ENCODE measurements at regions not wholly inside any gene's neighbourhood (a gene's known extent, or its start where the extent isn't known, plus 50 kb on each side); places are given as distances from the start of the nearest gene placed in this dataset.

DNA sequence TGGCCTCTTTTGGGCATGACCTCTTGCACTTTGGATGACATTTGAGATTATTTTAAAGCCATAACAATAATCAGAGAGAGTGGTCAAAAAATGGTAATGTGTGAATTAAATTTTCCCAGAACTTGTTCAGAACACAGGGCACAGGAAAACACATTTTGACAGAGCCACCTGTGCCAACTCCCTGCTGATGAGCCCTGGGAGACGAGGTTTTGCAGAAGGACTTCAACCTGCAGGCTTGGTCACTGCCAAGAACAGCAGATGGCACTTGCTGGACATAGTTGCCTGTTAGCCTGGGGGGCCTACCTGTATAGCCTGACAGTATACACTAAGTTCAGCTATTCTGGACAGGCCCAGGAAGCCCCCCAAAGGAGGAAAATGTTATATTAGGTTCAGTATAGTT is 277.8 kb upstream of the EMCN start:
- TF ChIP-seq TAF1 (IDR thresholded peaks at IDR 0.05; ENCODE audit: borderline replicate concordance, low read depth, low read length) (no peak), CTCF (IDR thresholded peaks at IDR 0.05) (no peak), EP300 (IDR thresholded peaks at IDR 0.05; ENCODE audit: borderline replicate concordance in 1 of 2, low read depth in 1 of 2, low read length in 1 of 2) (no peak), POLR2AphosphoS5 (IDR thresholded peaks at IDR 0.05; ENCODE audit: low read depth, low read length) (no peak), SIN3A (IDR thresholded peaks at IDR 0.05; ENCODE audit: borderline replicate concordance, low read depth, low read length) (no peak), FOXJ3 (CRISPR knock-in tag; IDR thresholded peaks at IDR 0.05) (no peak), EZH2phosphoT487 (IDR thresholded peaks at IDR 0.05; ENCODE audit: borderline replicate concordance, low read depth) (no peak), FOXM1 (IDR thresholded peaks at IDR 0.05; ENCODE audit: low read depth) (no peak), MXI1 (IDR thresholded peaks at IDR 0.05; ENCODE audit: low read depth, low read length) (no peak), RAD21 (IDR thresholded peaks at IDR 0.05; ENCODE audit: low read length) (no peak)
- TF ChIP-seq, protein P1, sequence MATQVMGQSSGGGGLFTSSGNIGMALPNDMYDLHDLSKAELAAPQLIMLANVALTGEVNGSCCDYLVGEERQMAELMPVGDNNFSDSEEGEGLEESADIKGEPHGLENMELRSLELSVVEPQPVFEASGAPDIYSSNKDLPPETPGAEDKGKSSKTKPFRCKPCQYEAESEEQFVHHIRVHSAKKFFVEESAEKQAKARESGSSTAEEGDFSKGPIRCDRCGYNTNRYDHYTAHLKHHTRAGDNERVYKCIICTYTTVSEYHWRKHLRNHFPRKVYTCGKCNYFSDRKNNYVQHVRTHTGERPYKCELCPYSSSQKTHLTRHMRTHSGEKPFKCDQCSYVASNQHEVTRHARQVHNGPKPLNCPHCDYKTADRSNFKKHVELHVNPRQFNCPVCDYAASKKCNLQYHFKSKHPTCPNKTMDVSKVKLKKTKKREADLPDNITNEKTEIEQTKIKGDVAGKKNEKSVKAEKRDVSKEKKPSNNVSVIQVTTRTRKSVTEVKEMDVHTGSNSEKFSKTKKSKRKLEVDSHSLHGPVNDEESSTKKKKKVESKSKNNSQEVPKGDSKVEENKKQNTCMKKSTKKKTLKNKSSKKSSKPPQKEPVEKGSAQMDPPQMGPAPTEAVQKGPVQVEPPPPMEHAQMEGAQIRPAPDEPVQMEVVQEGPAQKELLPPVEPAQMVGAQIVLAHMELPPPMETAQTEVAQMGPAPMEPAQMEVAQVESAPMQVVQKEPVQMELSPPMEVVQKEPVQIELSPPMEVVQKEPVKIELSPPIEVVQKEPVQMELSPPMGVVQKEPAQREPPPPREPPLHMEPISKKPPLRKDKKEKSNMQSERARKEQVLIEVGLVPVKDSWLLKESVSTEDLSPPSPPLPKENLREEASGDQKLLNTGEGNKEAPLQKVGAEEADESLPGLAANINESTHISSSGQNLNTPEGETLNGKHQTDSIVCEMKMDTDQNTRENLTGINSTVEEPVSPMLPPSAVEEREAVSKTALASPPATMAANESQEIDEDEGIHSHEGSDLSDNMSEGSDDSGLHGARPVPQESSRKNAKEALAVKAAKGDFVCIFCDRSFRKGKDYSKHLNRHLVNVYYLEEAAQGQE (IDR thresholded peaks at IDR 0.05; ENCODE audit: low read depth, low read length) = no peak
- TF ChIP-seq, protein P2, sequence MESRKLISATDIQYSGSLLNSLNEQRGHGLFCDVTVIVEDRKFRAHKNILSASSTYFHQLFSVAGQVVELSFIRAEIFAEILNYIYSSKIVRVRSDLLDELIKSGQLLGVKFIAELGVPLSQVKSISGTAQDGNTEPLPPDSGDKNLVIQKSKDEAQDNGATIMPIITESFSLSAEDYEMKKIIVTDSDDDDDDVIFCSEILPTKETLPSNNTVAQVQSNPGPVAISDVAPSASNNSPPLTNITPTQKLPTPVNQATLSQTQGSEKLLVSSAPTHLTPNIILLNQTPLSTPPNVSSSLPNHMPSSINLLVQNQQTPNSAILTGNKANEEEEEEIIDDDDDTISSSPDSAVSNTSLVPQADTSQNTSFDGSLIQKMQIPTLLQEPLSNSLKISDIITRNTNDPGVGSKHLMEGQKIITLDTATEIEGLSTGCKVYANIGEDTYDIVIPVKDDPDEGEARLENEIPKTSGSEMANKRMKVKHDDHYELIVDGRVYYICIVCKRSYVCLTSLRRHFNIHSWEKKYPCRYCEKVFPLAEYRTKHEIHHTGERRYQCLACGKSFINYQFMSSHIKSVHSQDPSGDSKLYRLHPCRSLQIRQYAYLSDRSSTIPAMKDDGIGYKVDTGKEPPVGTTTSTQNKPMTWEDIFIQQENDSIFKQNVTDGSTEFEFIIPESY (IDR thresholded peaks at IDR 0.05; ENCODE audit: borderline replicate concordance, low read depth) = no peak

Measured in SK-N-SH (cell line).